IMR-90 (cell line): ENCODE measurements at regions not wholly inside any gene's neighbourhood (a gene's known extent, or its start where the extent isn't known, plus 50 kb on each side); places are given as distances from the start of the nearest gene placed in this dataset.

ENCODE experiments used
- ATAC-seq: fragments of 200-7000 bp; cut with Tn5 transposase; 2 replicates; pipeline ENCODE4 v1.9.1; 2020; ENCODE audit warnings: low read depth, mild to moderate bottlenecking, moderate library complexity
- BruUV-seq: library from RNA; stranded (reverse); fragments of 400-500 nt; replicated peaks from 2 replicates; lab custom pipeline; 2021; lab: Mats Ljungman, UMichigan
- CTCF ChIA-PET: fragments of 300-600 bp; formaldehyde crosslinking; extraction: SDS; loops from one replicate; lab custom pipeline; 2021; ENCODE audit warnings: antibody characterized with exemption; lab: Yijun Ruan, JAX
- POLR2A ChIA-PET: fragments of 300-600 bp; sonication (Branson Sonifier 250); formaldehyde crosslinking; loops from one replicate; lab custom pipeline; 2022; ENCODE audit warnings: antibody characterized with exemption; ENCODE audit not compliant: unreplicated experiment; lab: Charles Lee
- DNase-seq: peaks from one replicate; pipeline ENCODE4 v3.0.0; 2013
- H2AFZ ChIP-seq: replicated peaks from 2 replicates; pipeline ENCODE3; 2013; ENCODE audit warnings: low read length, mild to moderate bottlenecking; ENCODE audit not compliant: poor library complexity
- H2AK5ac ChIP-seq: 2 replicates; pipeline ENCODE4 v1.6.1; 2013; ENCODE audit warnings: low read depth, low read length, inconsistent platforms
- H2AK9ac ChIP-seq: replicated peaks from 2 replicates; pipeline ENCODE3; 2013; ENCODE audit warnings: mild to moderate bottlenecking, low read depth, low read length, moderate library complexity; ENCODE audit not compliant: poor library complexity
- H2BK120ac ChIP-seq: 2 replicates; pipeline ENCODE4 v1.6.1; 2013; ENCODE audit warnings: low read depth, low read length, inconsistent platforms
- H2BK15ac ChIP-seq: 3 replicates; pipeline ENCODE4 v1.6.1; 2013; ENCODE audit warnings: low read depth, low read length, inconsistent platforms
- H2BK20ac ChIP-seq: 2 replicates; pipeline ENCODE4 v1.6.1; 2013; ENCODE audit warnings: low read depth, mild to moderate bottlenecking, inconsistent platforms, low read length, moderate library complexity
- H2BK5ac ChIP-seq: 2 replicates; pipeline ENCODE4 v1.6.1; 2013; ENCODE audit warnings: mild to moderate bottlenecking, low read depth, low read length, inconsistent platforms; ENCODE audit not compliant: poor library complexity, severe bottlenecking
- H3K14ac ChIP-seq: replicated peaks from 2 replicates; pipeline ENCODE4 v1.6.1; 2013; ENCODE audit warnings: low read depth, low read length, inconsistent platforms
- H3K18ac ChIP-seq: 2 replicates; pipeline ENCODE4 v1.6.1; 2013; ENCODE audit warnings: low read depth, low read length, control low read depth
- H3K23ac ChIP-seq: 2 replicates; pipeline ENCODE4 v1.6.1; 2013; ENCODE audit warnings: low read depth, low read length, inconsistent platforms
- H3K27ac ChIP-seq: 2 replicates; pipeline ENCODE4 v1.5.1; 2013; ENCODE audit warnings: mild to moderate bottlenecking, control low read depth, low read length; ENCODE audit not compliant: insufficient read depth
- H3K27me3 ChIP-seq: 2 replicates; pipeline ENCODE4 v1.6.1; 2013; ENCODE audit warnings: low read length; ENCODE audit not compliant: control insufficient read depth, insufficient read depth
- H3K36me3 ChIP-seq: 2 replicates; pipeline ENCODE4 v1.6.1; 2013; ENCODE audit warnings: low read length, mixed read lengths; ENCODE audit not compliant: control insufficient read depth, insufficient read depth
- H3K4ac ChIP-seq: 2 replicates; pipeline ENCODE4 v1.6.1; 2013; ENCODE audit warnings: low read depth, low read length, inconsistent platforms
- H3K4me1 ChIP-seq: 2 replicates; pipeline ENCODE4 v1.6.1; 2013; ENCODE audit warnings: low read length, mixed read lengths; ENCODE audit not compliant: control insufficient read depth, insufficient read depth
- H3K4me2 ChIP-seq: 2 replicates; pipeline ENCODE4 v1.6.1; 2013; ENCODE audit warnings: low read depth, mild to moderate bottlenecking, control low read depth, low read length, moderate library complexity
- H3K4me3 ChIP-seq: 2 replicates; pipeline ENCODE4 v1.5.1; 2013; ENCODE audit warnings: low read depth, mild to moderate bottlenecking, control low read depth, low read length, moderate library complexity; ENCODE audit not compliant: insufficient read depth
- H3K56ac ChIP-seq: 2 replicates; pipeline ENCODE4 v1.6.1; 2013; ENCODE audit warnings: low read length, inconsistent platforms; ENCODE audit not compliant: insufficient read depth; ENCODE audit errors: extremely low read depth
- H3K79me1 ChIP-seq, 2 experiments: 2 replicates each; pipeline ENCODE4 v1.6.1; 2013; ENCODE audit warnings: low read length in 2 of 2, inconsistent platforms in 1 of 2, low read depth in 1 of 2
- H3K9ac ChIP-seq: 2 replicates; pipeline ENCODE4 v1.6.1; 2013; ENCODE audit warnings: low read depth, low read length, control low read depth
- H3K9me1 ChIP-seq: 2 replicates; pipeline ENCODE4 v1.6.1; 2013; ENCODE audit warnings: low read length, inconsistent platforms; ENCODE audit not compliant: insufficient read depth
- H3K9me3 ChIP-seq: 2 replicates; pipeline ENCODE4 v1.6.1; 2013; ENCODE audit warnings: low read length; ENCODE audit not compliant: control insufficient read depth, insufficient read depth
- H4K20me1 ChIP-seq: 2 replicates; pipeline ENCODE4 v1.6.1; 2013; ENCODE audit warnings: low read length, inconsistent platforms; ENCODE audit not compliant: insufficient read depth
- H4K5ac ChIP-seq: 2 replicates; pipeline ENCODE4 v1.6.1; 2013; ENCODE audit warnings: mild to moderate bottlenecking, low read depth, low read length, control low read depth
- H4K8ac ChIP-seq, 2 experiments: 2 replicates each; pipeline ENCODE4 v1.6.1; 2013; ENCODE audit warnings: low read depth in 2 of 2, low read length in 2 of 2, control low read depth in 1 of 2, inconsistent platforms in 1 of 2
- H4K91ac ChIP-seq: 2 replicates; pipeline ENCODE4 v1.6.1; 2013; ENCODE audit warnings: low read depth, low read length, inconsistent platforms; ENCODE audit not compliant: insufficient read depth
- BHLHE40 ChIP-seq: fragments of 150-350 bp; IDR thresholded peaks from 2 replicates; pipeline ENCODE4 v1.6.1; 2016; ENCODE audit warnings: mild to moderate bottlenecking, low read depth, low read length
- FOS ChIP-seq: fragments of 150-350 bp; IDR thresholded peaks from 2 replicates; pipeline ENCODE4 v1.6.1; 2016; ENCODE audit warnings: low read depth, low read length
- MAFK ChIP-seq: IDR thresholded peaks from 2 replicates; pipeline ENCODE4 v1.6.1; 2012; ENCODE audit warnings: low read depth, low read length, improper control_type of control experiment
- MAZ ChIP-seq: IDR thresholded peaks from 2 replicates; pipeline ENCODE4 v1.6.1; 2012; ENCODE audit warnings: low read depth, mild to moderate bottlenecking, low read length, improper control_type of control experiment, moderate library complexity, borderline replicate concordance
- NFE2L2 ChIP-seq: fragments of 150-350 bp; IDR thresholded peaks from 2 replicates; pipeline ENCODE4 v1.6.1; 2016; ENCODE audit warnings: low read depth, mild to moderate bottlenecking, low read length
- RAD21 ChIP-seq: IDR thresholded peaks from 2 replicates; pipeline ENCODE4 v1.6.1; 2012; ENCODE audit warnings: low read length, improper control_type of control experiment
- RFX5 ChIP-seq: IDR thresholded peaks from 2 replicates; pipeline ENCODE4 v1.8.0; 2012; ENCODE audit warnings: low read depth, mild to moderate bottlenecking, low read length, moderate library complexity
- WGBS, 2 experiments: methylation state at CpG; one replicate each; pipeline versions ENCODE4 v1.1.5 to v1.1.7; 2013; ENCODE audit warnings: missing lambda C conversion rate in 2 of 2; ENCODE audit not compliant: insufficient read length in 1 of 2; ENCODE audit errors: extremely low coverage in 2 of 2; 5-methylcytosine and 5-hydroxymethylcytosine counted together
- dilution Hi-C: fragments of 300-500 bp; cut with HindIII; formaldehyde crosslinking; loops from one replicate; pipeline ENCODE4 v1.14.3; 2018; ENCODE audit warnings: low sequenced_read_pairs; ENCODE audit not compliant: unreplicated experiment
- in situ Hi-C: fragments of 300-500 bp; cut with MboI; formaldehyde crosslinking; loops from 3 replicates; pipeline ENCODE4 v1.14.3; 2019; ENCODE audit warnings: low sequenced_read_pairs, inconsistent platforms, mixed read lengths
- intact Hi-C: fragments of 100-400 bp; cut with micrococcal nuclease; formaldehyde crosslinking; loops from 2 replicates; pipeline ENCODE4 v1.10.0; 2022
- TF ChIP-seq, protein P1 (sequence below): fragments of 150-350 bp; IDR thresholded peaks from 2 replicates; pipeline ENCODE4 v1.6.1; 2017; ENCODE audit warnings: mild to moderate bottlenecking, antibody characterized with exemption, low read length, low read depth
- TF ChIP-seq, protein P2 (sequence below): conservative IDR thresholded peaks from 2 replicates; pipeline ENCODE4 v1.5.1; 2012; ENCODE audit warnings: mild to moderate bottlenecking, low read depth, low read length, improper control_type of control experiment

GRCh38 chr2:149885946-149886345 lies 298.4 kb upstream of the MMADHC start:
- in situ Hi-C loops: no loop called here

More at GRCh38 chr2:149885946-149886345, 298.4 kb upstream of the MMADHC start:
- 0 out of 2 replicates have a peak, but pooled peaks cover 4% of the 10 kb centered on the region for H3K9me1 ChIP-seq
- H3K27me3 ChIP-seq: no peaks in the 10 kb centered on the region
- no peak overlapping the region for H3K9ac ChIP-seq
- no peaks in the 10 kb centered on the region for H4K20me1 ChIP-seq
- POLR2A ChIA-PET: interaction anchor here (0.7 kb wide), 1 partner anchor 299 kb away, joined by 23 read pairs; no protein-coding TSS in a partner anchor
- TF ChIP-seq FOS: no peak
- no peak for TF ChIP-seq MAZ
- no peak for TF ChIP-seq MAFK
- TF ChIP-seq NFE2L2: no peak
- no peak for TF ChIP-seq BHLHE40
- TF ChIP-seq RAD21: no peak
- TF ChIP-seq RFX5: no peak
- TF ChIP-seq, protein P1, sequence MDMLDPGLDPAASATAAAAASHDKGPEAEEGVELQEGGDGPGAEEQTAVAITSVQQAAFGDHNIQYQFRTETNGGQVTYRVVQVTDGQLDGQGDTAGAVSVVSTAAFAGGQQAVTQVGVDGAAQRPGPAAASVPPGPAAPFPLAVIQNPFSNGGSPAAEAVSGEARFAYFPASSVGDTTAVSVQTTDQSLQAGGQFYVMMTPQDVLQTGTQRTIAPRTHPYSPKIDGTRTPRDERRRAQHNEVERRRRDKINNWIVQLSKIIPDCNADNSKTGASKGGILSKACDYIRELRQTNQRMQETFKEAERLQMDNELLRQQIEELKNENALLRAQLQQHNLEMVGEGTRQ: no peak
- TF ChIP-seq, protein P2, sequence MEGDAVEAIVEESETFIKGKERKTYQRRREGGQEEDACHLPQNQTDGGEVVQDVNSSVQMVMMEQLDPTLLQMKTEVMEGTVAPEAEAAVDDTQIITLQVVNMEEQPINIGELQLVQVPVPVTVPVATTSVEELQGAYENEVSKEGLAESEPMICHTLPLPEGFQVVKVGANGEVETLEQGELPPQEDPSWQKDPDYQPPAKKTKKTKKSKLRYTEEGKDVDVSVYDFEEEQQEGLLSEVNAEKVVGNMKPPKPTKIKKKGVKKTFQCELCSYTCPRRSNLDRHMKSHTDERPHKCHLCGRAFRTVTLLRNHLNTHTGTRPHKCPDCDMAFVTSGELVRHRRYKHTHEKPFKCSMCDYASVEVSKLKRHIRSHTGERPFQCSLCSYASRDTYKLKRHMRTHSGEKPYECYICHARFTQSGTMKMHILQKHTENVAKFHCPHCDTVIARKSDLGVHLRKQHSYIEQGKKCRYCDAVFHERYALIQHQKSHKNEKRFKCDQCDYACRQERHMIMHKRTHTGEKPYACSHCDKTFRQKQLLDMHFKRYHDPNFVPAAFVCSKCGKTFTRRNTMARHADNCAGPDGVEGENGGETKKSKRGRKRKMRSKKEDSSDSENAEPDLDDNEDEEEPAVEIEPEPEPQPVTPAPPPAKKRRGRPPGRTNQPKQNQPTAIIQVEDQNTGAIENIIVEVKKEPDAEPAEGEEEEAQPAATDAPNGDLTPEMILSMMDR: no peak
- H3K23ac ChIP-seq: no peak overlapping the region
- H3K56ac ChIP-seq: no peak overlapping the region
- H4K8ac ChIP-seq: no peak overlapping the region
- H3K27ac ChIP-seq: no peak overlapping the region
- H4K5ac ChIP-seq: no peak overlapping the region
- no peak for DNase-seq
- WGBS, 2 experiments: no CpG with 5 or more reads among the region's 2 CpGs
- 0 out of 2 replicates have a peak overlapping the region, but pooled peaks have one; percentile 62 for H3K14ac ChIP-seq
- dilution Hi-C loops: no loop called here
- no peaks in the 10 kb centered on the region for H3K36me3 ChIP-seq
- no peak overlapping the region for H4K91ac ChIP-seq
- no peak overlapping the region for H2AK5ac ChIP-seq
- no peak for ATAC-seq
- no peak overlapping the region for H3K4me3 ChIP-seq
- H3K4ac ChIP-seq: no peak overlapping the region
- CTCF ChIA-PET: interaction anchor here (0.6 to 0.7 kb wide), 2 partner anchors 99 to 121 kb away, joined by 3 read pairs; no protein-coding TSS in a partner anchor
- no peak overlapping the region for H2BK20ac ChIP-seq
- intact Hi-C loops: no loop called here
- no peaks in the 10 kb centered on the region for H3K9me3 ChIP-seq
- no peak overlapping the region for H3K18ac ChIP-seq
- no peak overlapping the region for H2BK5ac ChIP-seq
- no peak overlapping the region for H3K4me2 ChIP-seq
- H3K79me1 ChIP-seq: no peaks in the 10 kb centered on the region
- H3K4me1 ChIP-seq: no peaks in the 10 kb centered on the region
- no peak overlapping the region for H2BK120ac ChIP-seq
- H2AFZ ChIP-seq: no peak overlapping the region
- BruUV-seq: no TSS peak
- no peak overlapping the region for H2AK9ac ChIP-seq
- H2BK15ac ChIP-seq: no peak overlapping the region
